ENCODE measurements at regions not wholly inside any gene's neighbourhood (a gene's known extent, or its start where the extent isn't known, plus 50 kb on each side); places are given as distances from the start of the nearest gene placed in this dataset.
"Not testable (repeated sequence)": the region's sequence is repeated elsewhere in the genome, so short reads cannot be mapped to it uniquely, and the experiment has no call there.

DNA sequence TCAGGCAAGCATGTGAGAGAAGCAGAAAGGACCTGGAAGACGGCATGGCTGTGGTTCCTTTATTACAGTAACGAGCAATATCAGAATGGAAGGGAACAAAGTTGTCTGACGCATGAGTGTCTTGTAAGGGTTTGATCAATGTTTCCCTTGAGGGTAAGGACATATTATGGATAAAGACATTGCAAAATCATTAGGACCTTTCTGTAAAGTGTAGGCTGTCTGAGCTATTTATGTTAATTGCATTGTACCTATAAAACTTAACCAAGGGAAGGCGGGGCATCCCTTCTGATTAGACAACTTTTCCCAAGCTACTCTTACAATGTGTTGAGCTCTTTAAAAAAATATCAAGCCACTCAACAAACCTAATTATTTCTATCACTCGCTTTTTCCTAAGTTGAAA, 112.2 kb upstream of the JADE1 start:
- Histone ChIP-seq H3K4me3 (no peak overlapping the region), H3K27ac (no peak overlapping the region)

DNA sequence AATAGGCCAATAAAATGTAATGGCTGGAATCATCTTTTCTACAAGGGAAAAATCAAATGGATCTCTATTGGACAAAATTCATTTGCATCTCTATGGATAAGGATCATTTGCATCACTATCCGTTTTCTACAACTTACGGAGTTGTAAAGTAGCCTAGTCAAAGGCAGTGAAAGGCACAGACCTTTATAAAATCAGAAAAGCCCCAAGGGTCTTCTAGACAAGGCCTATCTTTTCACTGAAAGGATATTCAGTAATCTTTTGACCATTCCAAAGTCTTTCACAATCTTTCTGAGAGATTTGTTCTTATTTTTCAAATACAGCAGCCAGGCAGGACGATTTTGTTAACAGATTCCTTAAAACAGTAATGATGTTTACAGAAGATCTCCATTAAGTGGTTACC, 119.5 kb upstream of the JADE1 start:
- Histone ChIP-seq H3K4me3 (no peak overlapping the region), H3K27ac (no peak overlapping the region)

DNA sequence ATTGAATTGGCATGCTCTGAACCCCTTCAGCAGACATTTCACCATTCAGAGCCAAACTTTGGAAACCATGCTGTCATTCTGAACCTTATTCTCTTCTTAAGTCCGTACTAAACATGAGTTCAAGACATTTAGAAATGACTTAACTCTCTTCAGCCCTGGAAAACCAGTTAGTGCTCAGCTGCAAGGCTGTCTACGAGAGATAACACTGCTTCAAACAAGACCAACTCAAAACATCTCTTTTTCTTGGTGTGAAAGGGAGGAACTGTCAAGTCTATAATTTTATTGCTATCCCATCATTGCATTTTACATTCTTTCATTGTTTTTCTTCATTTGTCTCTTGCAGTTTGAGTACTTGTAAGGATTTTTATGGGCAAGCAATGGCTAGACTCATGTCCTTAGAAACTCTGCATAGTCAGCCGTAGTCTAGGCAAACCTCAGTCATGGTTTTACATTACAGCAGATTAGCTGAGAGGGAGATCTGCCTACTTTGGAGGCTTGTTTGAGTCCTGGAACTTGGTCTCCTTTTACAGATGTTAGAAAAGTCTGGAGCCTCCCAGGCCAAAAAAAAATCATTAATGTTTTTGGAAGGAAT, 120.6 kb upstream of the JADE1 start:
- no peak overlapping the region for H3K4me3 ChIP-seq
- H3K27ac ChIP-seq: no peak overlapping the region

DNA sequence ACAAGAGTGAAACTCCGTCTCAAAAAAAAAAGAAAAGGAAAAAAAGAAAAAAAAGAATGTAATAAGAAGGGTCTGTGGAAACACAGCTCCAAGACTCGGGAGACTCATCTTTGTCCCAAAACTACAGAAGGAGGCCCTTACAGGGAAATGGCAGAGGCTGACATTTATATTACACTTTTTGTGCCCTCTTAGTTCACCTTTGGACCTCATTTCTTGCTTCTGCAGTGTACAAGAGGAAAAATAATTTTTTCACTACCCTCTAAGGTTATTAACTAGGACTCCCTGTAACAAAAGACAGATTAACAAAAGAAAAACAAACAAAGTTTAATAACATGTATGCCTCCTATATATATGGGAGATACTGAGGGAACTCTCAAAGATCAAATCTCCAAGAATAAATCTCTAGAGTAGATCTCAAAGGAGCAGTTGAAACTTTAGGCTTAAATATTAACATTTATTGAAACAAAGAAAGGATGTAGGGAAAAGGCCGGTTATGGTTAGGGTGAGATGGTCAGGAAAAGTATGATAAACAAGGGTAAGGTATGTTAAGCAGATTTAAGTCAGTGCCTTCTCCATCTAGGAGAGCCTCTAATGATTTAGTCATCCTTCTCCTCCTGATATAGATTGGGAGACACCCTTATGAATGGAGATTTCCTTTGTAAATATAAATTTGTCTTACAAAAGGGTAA, 121.3 kb upstream of the JADE1 start:
- no peak overlapping the region for H3K4me3 ChIP-seq
- no peak overlapping the region for H3K27ac ChIP-seq

DNA sequence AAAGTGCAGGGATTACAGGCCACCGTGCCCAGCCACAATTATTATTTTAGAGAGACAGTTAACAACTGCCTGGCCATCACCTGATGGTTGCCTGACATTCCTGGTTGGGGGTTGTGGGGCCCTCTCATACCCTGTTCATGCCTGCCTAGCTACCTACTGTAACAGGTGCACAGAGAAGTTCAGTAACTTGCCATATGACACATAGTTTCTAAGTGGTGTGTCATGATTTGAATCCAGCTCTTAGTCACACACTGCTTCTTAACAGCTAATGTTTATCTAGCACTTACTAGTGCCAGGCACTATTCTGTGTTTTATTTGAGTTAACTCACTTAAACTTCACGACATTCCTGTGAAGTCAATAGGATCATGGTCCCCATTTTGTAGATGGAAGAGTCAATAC, 122.7 kb upstream of the JADE1 start:
- no peak overlapping the region for H3K4me3 ChIP-seq
- H3K27ac ChIP-seq: no peak overlapping the region

DNA sequence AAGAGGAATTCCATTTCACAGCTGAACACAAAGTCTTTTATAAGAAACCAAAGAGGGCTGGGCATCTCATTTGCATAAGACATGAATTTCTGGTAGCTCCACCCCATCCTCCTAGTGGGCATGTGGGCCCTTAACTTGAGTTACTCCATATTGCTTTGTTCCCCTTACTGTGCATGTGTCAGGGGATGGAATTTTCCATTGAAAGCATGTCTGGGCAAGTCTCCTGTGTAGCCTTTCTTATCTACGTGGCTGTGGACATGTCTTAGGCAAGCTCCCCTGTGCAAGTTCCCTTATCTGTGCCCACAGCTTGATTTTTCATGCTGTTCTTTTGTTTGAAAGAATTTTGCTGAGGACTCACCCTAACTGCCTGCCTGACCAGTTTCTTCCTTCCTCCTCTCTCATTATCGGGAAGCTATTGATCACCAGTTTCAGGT, 123.5 kb upstream of the JADE1 start:
- Histone ChIP-seq H3K4me3 (no peak overlapping the region), H3K27ac (no peak overlapping the region)

DNA sequence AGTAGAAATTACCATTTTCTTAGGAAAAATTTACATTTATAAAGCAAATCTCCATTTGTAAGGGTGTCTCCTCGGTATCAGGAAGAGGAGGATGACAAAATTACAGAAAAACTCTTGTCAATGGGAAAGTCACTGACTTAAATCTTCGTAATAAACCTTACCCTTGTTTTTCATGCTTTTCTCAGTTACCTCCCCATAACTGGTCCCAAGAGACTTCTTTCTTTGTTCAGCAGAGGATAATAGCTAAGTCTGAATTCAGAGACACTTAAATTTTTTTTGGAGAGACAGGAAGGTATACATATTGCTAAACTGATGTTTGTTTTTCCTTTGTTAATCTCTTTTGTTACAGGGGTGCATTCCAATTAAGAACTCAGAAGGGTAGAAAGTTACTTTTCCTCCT, 125.5 kb upstream of the JADE1 start:
- no peak overlapping the region for H3K4me3 ChIP-seq
- H3K27ac ChIP-seq: no peak overlapping the region

DNA sequence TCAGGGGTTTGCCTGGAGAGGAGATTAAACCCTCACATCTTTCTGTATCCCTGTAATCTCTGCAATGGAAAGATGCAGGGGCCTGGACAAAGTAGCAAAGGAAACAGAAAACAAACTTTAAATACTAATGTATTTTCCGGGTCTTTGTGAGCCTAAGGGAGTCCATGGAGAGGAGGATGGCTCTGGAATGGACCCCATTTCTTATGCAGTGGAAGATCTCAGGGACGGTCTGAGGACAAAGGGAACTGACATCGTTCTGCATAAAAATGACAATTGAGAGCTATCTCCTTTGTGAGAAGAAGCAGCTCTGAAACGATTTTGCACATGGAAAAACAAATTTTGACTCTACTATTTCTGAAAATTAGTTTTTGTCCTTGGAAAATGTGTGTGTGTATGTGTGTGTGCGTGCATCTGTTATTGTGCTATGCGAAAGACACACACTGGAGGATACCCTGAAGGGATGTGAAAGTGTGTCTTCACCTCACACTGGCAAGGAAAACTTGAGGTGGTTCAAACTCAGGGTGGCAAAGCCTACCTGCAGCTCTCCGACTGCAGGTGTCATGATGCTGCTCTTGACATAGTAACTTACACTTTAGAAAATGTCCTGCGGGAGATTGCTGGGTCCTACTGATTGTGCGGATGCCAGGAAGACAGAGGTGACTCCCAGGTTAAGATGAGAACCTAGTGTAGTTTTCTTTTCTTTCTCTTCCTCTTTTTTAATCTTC, 126.4 kb upstream of the JADE1 start:
- Histone ChIP-seq H3K27ac (no peak overlapping the region), H3K4me3 (no peak overlapping the region)

DNA sequence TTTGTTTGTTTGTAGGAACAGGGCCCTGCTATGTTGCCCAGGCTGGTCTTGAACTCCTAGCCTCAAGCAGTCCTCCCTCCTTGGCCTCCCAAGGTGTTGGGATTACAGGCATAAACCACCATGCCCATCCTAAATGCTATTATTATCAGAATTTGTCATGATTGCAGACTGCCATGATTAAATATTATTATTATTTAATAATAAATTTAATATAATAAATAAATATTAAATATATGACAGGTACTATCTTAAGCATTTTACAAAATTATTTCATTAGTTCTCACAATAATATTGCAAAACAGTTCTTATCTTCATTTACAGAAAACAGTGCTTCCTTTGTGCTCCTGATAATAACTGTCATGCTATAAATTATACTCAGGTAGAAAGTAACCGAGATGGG, 133.4 kb upstream of the JADE1 start:
- no peak overlapping the region for H3K27ac ChIP-seq
- H3K4me3 ChIP-seq: no peak overlapping the region

DNA sequence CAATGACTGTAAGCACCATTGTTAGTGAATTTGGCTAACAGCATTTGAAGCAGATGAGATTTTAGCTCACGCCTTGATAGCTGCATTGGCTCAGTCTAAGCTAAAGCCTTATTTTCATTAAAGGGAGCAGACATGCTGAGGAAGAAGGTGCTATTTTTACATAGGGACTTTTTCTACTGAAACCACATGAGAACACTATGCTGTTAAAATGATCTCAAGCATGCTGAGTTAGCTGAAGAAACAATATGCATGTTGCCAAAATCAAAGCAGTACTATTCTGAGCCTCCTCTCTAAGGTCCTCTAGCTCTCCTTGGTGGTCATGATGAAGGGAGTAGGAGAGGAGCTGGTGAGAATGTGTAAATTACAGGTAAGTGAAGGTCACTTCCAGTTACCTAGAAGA, 134.4 kb upstream of the JADE1 start:
- no peak overlapping the region for H3K4me3 ChIP-seq
- no peak overlapping the region for H3K27ac ChIP-seq

DNA sequence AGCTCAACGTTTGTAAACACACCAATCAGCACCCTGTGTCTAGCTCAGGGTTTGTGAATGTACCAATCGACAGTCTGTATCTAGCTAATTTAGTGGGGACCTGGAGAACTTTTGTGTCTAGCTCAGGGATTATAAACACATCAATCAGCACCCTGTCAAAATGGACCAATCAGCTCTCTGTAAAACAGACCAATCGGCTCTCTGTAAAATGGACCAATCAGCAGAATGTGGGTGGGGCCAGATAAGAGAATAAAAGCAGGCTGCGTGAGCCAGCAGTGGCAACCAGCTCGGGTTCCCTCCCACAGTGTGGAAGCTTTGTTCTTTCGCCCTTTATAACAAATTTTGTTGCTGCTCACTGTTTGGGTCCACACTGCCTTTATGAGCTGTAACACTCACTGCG, 136.3 kb upstream of the JADE1 start:
- H3K4me3 ChIP-seq, H3K27ac ChIP-seq: not testable (repeated sequence)

DNA sequence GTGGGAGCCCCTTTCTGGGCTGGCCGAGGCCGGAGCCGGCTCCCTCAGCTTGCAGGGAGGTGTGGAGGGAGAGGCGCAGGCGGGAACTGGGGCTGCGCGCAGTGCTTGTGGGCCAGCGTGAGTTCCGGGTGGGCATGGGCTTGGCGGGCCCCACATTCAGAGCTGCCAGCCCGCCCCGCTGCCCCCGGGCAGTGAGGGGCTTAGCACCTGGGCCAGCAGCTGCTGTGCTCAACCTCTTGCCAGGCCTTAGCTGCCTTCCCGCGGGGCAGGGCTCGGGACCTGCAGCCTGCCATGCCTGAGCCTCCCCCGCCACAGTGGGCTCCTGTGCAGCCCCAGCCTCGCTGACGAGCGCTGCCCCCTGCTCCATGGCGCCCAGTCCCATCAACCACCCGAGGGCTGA, 136.9 kb upstream of the JADE1 start:
- H3K27ac ChIP-seq, H3K4me3 ChIP-seq: not testable (repeated sequence)

DNA sequence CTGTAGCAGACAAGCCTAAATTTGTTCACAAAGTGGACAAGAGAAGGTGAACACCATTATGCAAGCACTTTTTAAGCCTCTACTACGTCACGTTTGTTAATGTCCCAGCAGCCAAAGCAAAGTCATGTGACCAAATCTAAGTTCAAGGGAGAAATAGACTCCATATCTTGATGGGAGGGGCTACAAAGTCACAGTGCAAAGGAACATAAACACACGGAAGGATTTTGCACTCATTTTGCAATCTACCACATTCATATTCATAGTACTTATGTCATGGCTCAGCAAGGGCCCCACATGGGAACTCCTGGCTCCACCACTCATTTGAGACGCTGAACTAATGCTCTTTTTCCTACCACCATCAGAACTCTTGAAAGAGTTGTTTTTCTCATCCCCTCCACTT, 139.0 kb upstream of the JADE1 start:
- H3K4me3 ChIP-seq: no peak overlapping the region
- no peak overlapping the region for H3K27ac ChIP-seq

DNA sequence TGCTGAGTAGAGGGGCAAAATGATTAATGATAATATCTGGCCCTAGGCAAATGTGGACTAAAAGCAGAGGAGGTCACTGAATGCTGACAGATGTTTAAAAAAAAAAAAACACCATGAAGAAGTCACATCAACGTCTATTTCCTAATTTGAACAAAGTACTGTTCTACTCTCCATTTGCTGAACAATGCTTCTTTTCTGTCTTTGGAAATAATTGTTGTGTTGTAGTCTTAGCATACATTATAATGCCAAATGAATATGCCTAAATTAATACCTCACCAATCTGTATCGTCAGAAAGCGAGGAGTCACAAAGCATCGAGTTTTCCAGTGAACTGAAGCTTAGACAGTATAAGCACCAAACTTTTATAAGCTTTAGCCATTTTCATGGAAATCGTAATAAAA, 140.9 kb upstream of the JADE1 start:
- Histone ChIP-seq H3K4me3 (no peak overlapping the region), H3K27ac (no peak overlapping the region)

DNA sequence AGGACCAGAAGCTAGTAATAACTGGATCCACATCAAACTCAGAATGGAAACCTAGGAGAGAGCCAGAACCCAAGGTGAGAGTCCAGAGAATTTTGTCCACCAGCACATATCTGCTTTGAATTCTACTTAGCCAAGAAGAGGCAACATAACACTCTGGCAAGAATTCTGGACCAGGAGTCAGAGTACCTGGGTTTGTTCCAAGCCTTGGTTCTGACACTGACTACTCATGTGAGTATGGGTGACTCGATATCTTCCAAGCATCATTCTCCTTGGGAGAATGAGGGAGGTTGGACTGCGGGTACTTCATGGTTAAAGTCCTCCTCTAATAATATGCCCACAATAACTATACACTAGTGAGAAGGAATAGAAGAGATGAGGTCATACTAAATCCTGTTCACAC, 144.0 kb upstream of the JADE1 start:
- Histone ChIP-seq H3K4me3 (no peak overlapping the region), H3K27ac (no peak overlapping the region)

DNA sequence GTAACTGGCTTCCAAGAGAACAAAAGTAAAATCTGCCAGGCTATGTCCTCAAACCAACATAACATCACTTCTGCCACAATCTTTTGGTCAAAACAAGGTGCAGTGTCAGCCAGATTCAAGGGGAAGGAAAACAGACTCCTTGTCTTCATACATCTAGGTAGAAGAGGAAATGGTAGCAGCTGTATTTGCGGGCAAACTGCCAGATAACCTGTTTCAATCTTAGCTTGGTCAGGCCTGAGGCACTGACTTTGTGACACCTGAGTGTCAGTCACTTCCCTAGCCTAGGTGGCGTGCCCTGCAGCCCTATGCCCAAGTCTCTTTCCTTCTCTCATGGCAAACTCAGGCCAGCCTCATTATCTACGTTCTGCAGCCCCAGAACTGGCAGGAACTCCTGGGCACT, 146.2 kb upstream of the JADE1 start:
- Histone ChIP-seq H3K27ac (no peak overlapping the region), H3K4me3 (no peak overlapping the region)

DNA sequence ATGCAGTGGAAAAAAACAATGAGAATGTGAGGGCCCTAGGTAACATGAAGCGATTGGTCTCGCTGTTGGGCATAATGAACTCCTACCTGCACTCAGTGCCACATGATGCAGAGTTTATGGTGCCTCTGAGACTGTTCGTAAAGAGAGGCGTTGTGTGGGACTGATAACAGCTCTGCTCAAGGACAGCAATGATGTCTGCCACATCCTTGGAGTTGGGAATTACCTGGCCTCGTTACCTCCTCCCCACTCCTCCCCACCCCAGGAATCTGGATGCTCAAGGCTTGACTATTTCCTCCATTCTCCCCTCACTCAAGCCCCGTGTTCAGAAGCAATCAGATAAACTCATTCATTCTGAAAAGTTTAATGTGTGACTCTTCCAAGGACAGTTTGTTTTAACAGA, 148.0 kb upstream of the JADE1 start:
- Histone ChIP-seq H3K4me3 (no peak overlapping the region), H3K27ac (peak overlapping the region in 3 of 21 experiments; percentile 7 to 65 (median 46))

DNA sequence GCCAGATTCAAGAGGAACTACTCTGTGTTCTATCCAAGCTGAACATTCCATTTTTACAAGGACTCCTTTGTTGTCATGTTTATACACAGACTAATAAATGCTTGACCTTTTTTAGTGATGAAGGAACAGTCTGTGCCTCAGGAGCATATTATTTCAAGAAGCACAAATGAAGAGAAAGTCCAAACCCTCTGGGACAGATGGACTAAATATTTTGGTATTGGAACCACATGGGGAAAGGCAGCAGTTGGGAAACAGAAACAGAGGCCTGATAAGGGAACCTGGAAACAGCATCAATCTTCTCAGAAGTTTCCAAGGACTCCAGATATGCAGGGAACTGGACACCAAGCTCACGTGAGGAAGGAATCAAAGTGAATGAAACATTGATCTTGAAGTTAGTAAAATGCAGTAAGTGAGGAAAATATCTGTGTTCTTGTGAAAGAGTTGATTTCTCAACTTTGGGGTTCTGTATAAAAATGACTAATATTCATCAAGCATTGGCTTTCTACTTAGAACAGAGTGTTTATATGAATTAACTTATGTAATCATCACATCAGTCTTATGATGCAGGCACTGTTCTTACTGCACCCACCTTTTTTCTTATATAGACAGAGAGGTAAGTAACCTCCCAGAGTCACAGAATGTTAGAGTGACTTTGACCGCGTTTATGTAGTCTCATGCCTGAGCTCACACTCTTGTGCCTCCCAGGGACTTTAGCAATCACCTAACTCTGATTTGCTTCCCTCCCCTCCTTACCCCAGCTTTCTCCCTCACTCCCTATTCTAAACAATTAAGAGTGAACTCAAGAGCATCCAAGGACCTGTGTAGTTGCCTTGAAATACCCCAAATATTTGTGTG, 148.9 kb upstream of the JADE1 start:
- no peak overlapping the region for H3K4me3 ChIP-seq
- H3K27ac ChIP-seq: peak overlapping the region in 5 of 21 experiments; percentile 10 to 65 (median 37)

DNA sequence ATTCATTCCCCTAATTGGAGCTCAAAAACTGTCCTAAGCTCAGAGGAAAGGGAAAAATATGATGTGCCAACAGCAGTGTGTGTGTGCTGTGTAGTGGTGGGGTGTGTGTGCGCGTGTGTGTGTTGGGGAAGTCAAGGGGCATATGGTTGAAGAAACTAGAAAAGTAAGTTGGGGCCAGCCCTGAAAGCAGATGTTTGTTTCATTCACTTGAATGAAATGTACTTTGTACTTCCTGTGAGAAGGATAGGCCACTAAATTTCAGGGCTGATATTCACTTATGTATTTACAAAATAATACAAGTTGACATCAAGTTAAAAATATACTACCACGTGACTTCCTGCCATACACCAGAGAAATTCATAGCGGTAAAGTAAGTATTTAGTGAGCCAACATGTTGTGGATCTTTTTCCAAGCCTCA, 151.3 kb upstream of the JADE1 start:
- Histone ChIP-seq H3K27ac (peak overlapping the region in 4 of 21 experiments; percentile 20 to 74 (median 44)), H3K4me3 (no peak overlapping the region)

DNA sequence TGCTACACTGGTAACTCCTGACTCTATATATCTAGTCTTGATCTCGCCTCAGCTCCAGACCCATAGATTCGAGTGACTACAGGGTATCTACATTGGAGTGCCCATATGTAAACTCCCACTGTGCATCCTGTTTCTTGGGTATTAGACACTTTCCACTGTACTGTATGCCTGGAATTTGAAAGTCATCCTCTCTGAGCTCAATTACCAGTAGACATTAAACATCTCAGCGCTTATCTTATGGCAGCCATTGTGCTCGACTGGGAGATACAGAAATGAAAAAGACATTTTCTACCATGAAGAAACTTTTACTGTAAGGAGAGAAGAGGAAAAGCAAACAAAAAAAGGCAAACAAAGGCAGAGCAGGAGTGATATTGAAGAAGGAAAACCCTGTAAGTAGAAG, 151.9 kb upstream of the JADE1 start:
- no peak overlapping the region for H3K4me3 ChIP-seq
- peak overlapping the region in 3 of 21 experiments; percentile 20 to 52 (median 35) for H3K27ac ChIP-seq

Data from skin epidermis (tissue), 12 donors.